Activated CD4-positive, alpha-beta T cell treated with anti-CD3 and anti-CD28 coated beads for 36 hours (primary cell): ENCODE measurements at regions not wholly inside any gene's neighbourhood (a gene's known extent, or its start where the extent isn't known, plus 50 kb on each side); places are given as distances from the start of the nearest gene placed in this dataset.

Experiments used
- ATAC-seq: fragments of 200-7000 bp; cut with Tn5 transposase; one replicate; pipeline ENCODE4 v1.10.0; 2021; ENCODE audit warnings: mild to moderate bottlenecking, moderate library complexity
- CTCF ChIA-PET: fragments of 350-600 bp; sonication (Branson Sonifier 250); formaldehyde crosslinking; loops from one replicate; lab custom pipeline; 2021; ENCODE audit warnings: antibody characterized with exemption; lab: Charles Lee
- POLR2A ChIA-PET: fragments of 350-600 bp; sonication (Branson Sonifier 250); formaldehyde crosslinking; loops from one replicate; lab custom pipeline; 2021; ENCODE audit warnings: antibody characterized with exemption, inconsistent platforms; lab: Charles Lee
- DNase-seq: peaks from one replicate; pipeline ENCODE4 v3.0.0-alpha.2; 2020
- H3K27ac Mint-ChIP-seq: one replicate; pipeline ENCODE4 v1.8.0; 2021; ENCODE audit warnings: mixed read lengths
- H3K27me3 Mint-ChIP-seq: one replicate; pipeline ENCODE4 v1.8.0; 2021; ENCODE audit warnings: mixed read lengths
- H3K36me3 Mint-ChIP-seq: one replicate; pipeline ENCODE4 v1.8.0; 2021; ENCODE audit warnings: low read depth, mixed read lengths
- H3K4me1 Mint-ChIP-seq: one replicate; pipeline ENCODE4 v1.8.0; 2021; ENCODE audit warnings: mixed read lengths
- H3K4me3 Mint-ChIP-seq: one replicate; pipeline ENCODE4 v1.8.0; 2021; ENCODE audit warnings: mild to moderate bottlenecking, moderate library complexity, mixed read lengths
- H3K9me3 Mint-ChIP-seq: one replicate; pipeline ENCODE4 v1.8.0; 2021; ENCODE audit warnings: low read depth, mixed read lengths
- intact Hi-C, 2 experiments: fragments of 100-400 bp; cut with DNase I in 1 of 2; cut with micrococcal nuclease in 1 of 2; formaldehyde crosslinking; loops; one replicate each; pipeline versions ENCODE4 v1.14.2 to v1.15.1; 2022 to 2024; cut with DNase I, micrococcal nuclease

GRCh38 chr3:116969646-116970045, 260.1 kb downstream of the TUSC7 start:
- Mint-ChIP-seq H3K36me3 (no peaks in the 10 kb centered on the region), H3K27ac (no peak overlapping the region), H3K9me3 (no peaks in the 10 kb centered on the region), H3K4me3 (no peak overlapping the region), H3K27me3 (no peaks in the 10 kb centered on the region), H3K4me1 (no peaks in the 10 kb centered on the region)
- POLR2A ChIA-PET = no interaction called here
- no peak for DNase-seq
- no peak for ATAC-seq
- intact Hi-C loops = no loop called here
- CTCF ChIA-PET = no interaction called here

DNA sequence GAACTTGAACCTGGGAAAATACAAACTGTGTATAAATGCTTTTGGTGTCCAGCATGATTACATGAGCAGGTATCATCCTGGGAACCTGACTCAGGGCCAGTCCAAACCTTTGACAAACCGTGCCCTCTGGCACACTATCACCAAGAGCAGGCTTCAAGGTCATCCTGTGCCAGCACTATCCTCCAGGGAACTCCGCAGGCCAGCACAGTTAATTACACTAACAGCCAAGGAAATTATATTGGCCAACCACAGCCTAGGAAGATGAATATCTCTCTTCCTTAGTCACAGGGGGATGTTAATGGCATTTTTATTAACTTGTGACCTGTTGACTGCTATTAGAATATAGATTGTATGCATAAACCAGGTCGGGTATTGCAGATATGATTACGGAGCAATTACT, 262.0 kb downstream of the TUSC7 start:
- no peaks in the 10 kb centered on the region for H3K27me3 Mint-ChIP-seq

DNA sequence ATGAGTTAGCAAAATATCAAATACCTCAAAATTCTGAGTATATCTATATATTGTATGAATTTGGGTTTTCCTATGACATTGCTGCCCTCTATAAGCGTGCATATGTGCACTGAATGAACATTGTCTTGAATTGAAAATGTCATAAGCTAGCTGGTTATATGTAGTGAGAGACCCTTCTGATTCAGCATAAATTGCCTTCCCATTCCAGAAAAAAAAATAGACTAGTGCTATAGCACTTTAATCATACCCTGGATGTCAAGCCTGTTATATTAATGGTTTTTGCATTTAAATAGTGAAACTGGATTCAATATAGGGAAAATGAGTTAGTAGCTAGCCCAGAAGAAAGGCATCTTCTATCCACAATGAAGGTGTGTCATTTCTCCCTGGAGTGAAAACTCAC, 265.1 kb downstream of the TUSC7 start:
- no peak overlapping the region for H3K4me3 Mint-ChIP-seq
- H3K27ac Mint-ChIP-seq = no peak overlapping the region
- H3K4me1 Mint-ChIP-seq = no peaks in the 10 kb centered on the region
- H3K36me3 Mint-ChIP-seq = no peaks in the 10 kb centered on the region
- no peaks in the 10 kb centered on the region for H3K27me3 Mint-ChIP-seq
- DNase-seq = no peak
- intact Hi-C loops = no loop called here
- CTCF ChIA-PET = no interaction called here
- ATAC-seq = no peak
- POLR2A ChIA-PET = interaction anchor here (0.6 kb wide), 1 partner anchor 385 kb away, joined by 3 read pairs; no protein-coding TSS in a partner anchor
- peaks cover 2% of the 10 kb centered on the region for H3K9me3 Mint-ChIP-seq

More for the DNA sequence above, 262.0 kb downstream of the TUSC7 start:
- no peak overlapping the region for H3K27ac Mint-ChIP-seq
- POLR2A ChIA-PET = no interaction called here
- no peaks in the 10 kb centered on the region for H3K36me3 Mint-ChIP-seq
- no peak for DNase-seq
- intact Hi-C loops = no loop called here
- H3K4me3 Mint-ChIP-seq = no peak overlapping the region
- CTCF ChIA-PET = no interaction called here
- no peaks in the 10 kb centered on the region for H3K9me3 Mint-ChIP-seq
- no peaks in the 10 kb centered on the region for H3K4me1 Mint-ChIP-seq
- no peak for ATAC-seq

GRCh38 chr3:116977441-116977840, 267.9 kb downstream of the TUSC7 start:
- CTCF ChIA-PET = no interaction called here
- Mint-ChIP-seq H3K27ac (no peak overlapping the region), H3K4me1 (no peaks in the 10 kb centered on the region), H3K36me3 (no peaks in the 10 kb centered on the region), H3K9me3 (peaks cover 2% of the 10 kb centered on the region), H3K4me3 (no peak overlapping the region), H3K27me3 (no peaks in the 10 kb centered on the region)
- intact Hi-C loops = no loop called here
- ATAC-seq (no peak), DNase-seq (no peak)
- POLR2A ChIA-PET = no interaction called here

DNA sequence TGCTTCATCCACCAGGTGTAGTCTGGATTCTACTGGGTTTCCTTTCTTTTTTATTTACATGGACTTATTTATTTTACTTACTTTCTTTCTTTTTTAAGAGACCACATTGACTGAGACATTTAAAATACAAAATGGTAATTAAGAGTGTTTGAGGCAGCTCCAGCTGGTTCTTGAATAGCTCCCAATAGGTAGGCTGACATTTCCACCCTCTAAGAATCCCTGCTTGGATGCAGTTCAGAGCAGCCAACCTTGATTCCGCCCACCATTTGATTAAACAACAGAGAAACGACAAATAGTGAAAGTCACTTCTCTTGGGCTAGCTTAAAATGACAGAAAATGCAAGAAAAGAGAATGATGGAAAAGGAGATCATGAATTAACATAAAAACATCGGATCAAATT, 270.5 kb downstream of the TUSC7 start:
- Mint-ChIP-seq H3K27me3 (no peaks in the 10 kb centered on the region), H3K9me3 (peaks cover 2% of the 10 kb centered on the region), H3K27ac (no peak overlapping the region), H3K4me1 (no peaks in the 10 kb centered on the region), H3K36me3 (no peaks in the 10 kb centered on the region), H3K4me3 (no peak overlapping the region)
- ATAC-seq = no peak
- POLR2A ChIA-PET = no interaction called here
- DNase-seq = no peak
- CTCF ChIA-PET = no interaction called here
- intact Hi-C loops = no loop called here

DNA sequence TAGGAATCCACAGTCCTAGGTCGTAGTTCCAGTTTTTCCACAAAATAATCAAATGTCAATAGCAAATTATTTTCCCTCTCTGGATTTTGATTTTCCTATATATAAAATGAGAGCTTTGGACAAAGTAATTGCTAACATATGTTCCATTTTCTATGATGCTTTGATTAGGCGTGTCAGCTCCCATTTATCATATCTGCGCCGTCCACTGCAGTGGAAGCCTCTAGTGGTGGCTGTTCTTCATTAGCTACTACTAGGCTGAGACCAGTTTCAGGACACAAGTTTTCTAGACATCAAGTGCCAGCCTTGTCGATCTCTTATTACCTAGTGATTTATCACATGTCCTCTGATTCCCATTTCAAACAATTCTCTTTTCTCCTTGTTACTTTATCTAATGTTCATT, 271.5 kb downstream of the TUSC7 start:
- POLR2A ChIA-PET = no interaction called here
- Mint-ChIP-seq H3K36me3 (no peaks in the 10 kb centered on the region), H3K4me1 (no peaks in the 10 kb centered on the region), H3K9me3 (peaks cover 4% of the 10 kb centered on the region), H3K4me3 (no peak overlapping the region), H3K27ac (no peak overlapping the region), H3K27me3 (no peaks in the 10 kb centered on the region)
- intact Hi-C loops = no loop called here
- no peak for DNase-seq
- ATAC-seq = no peak
- CTCF ChIA-PET = no interaction called here

GRCh38 chr3:116984301-116984700, 274.7 kb downstream of the TUSC7 start:
- Mint-ChIP-seq H3K4me1 (no peaks in the 10 kb centered on the region), H3K4me3 (no peak overlapping the region), H3K9me3 (peaks cover 2% of the 10 kb centered on the region), H3K36me3 (no peaks in the 10 kb centered on the region), H3K27ac (no peak overlapping the region), H3K27me3 (no peaks in the 10 kb centered on the region)
- CTCF ChIA-PET = no interaction called here
- ATAC-seq = no peak
- POLR2A ChIA-PET = no interaction called here
- no peak for DNase-seq
- intact Hi-C loops = no loop called here

DNA sequence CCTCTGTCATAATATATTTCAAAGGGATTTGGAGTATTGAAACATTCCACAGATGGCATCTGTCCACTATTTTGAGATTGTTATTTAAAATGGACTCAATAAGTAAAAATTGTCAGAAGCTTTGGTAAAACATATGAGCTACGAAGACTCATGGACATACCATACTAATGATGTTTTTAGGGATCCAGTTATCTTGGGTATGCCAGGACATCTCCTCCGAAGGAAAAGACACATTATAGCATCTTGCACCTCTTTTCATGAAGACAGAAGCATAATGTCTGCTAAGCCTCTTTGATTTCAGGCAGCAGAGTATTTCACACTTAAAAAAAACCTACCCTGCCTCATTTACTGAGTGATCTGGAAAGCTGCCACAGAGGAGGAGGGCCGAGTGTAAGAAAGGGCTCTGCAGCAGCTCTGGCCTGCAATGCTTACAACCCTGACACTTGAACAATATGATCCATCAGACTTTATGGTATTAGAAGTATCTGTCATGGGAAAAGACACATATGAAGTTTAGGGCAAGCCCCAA, 284.8 kb downstream of the TUSC7 start:
- ATAC-seq (no peak), DNase-seq (no peak)
- Mint-ChIP-seq H3K4me1 (no peaks in the 10 kb centered on the region), H3K9me3 (no peaks in the 10 kb centered on the region), H3K36me3 (no peaks in the 10 kb centered on the region), H3K4me3 (no peak overlapping the region), H3K27ac (no peak overlapping the region), H3K27me3 (no peaks in the 10 kb centered on the region)
- ChIA-PET CTCF (no interaction called here), POLR2A (no interaction called here)
- intact Hi-C loops = no loop called here

DNA sequence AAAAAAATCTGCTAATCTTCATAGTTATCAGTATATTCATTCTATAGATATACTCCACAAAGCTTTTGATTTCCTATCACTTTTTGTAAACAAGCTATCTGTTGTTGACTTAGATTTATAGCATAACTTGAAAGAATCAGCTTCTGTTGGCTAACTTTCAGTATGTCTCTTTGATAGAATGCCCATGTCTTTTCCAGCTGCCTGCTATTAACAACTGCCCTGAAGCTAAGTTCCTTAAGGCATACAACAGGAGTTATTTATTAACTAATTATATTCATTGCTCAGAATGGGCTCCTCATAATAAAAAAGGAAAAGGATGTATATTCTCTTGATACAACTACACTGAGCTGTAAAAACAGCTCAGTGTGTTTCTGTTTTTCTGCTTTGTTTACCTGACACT, 293.9 kb downstream of the TUSC7 start:
- H3K4me3 Mint-ChIP-seq = no peak overlapping the region
- H3K27ac Mint-ChIP-seq = no peak overlapping the region
- ChIA-PET POLR2A (no interaction called here), CTCF (no interaction called here)
- no peaks in the 10 kb centered on the region for H3K36me3 Mint-ChIP-seq
- no peak for DNase-seq
- no peaks in the 10 kb centered on the region for H3K9me3 Mint-ChIP-seq
- H3K27me3 Mint-ChIP-seq = no peaks in the 10 kb centered on the region
- intact Hi-C loops = no loop called here
- ATAC-seq = no peak
- H3K4me1 Mint-ChIP-seq = no peaks in the 10 kb centered on the region

DNA sequence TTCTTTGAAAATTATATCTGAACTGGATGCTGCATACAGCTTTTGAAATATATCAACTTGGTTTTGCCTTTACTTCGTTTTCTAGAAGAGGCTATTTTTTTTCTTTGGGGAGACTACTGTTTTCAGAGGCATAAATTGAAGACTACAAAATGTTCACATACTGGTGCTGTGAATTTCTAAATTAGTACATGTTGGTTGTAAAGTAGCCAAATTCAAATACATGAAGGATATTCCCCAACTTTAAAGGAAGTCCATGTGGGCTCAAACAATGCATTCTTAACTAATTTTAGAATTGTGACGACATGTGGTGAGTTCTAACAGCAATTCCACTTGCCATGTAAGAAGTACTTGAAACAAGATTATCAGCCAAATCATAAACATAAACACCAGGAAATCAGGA, 295.7 kb downstream of the TUSC7 start:
- Mint-ChIP-seq H3K36me3 (no peaks in the 10 kb centered on the region), H3K4me1 (no peaks in the 10 kb centered on the region), H3K4me3 (no peak overlapping the region), H3K27ac (no peak overlapping the region), H3K27me3 (no peaks in the 10 kb centered on the region), H3K9me3 (no peaks in the 10 kb centered on the region)
- ATAC-seq (no peak), DNase-seq (no peak)
- CTCF ChIA-PET = no interaction called here
- intact Hi-C loops = no loop called here
- POLR2A ChIA-PET = no interaction called here

DNA sequence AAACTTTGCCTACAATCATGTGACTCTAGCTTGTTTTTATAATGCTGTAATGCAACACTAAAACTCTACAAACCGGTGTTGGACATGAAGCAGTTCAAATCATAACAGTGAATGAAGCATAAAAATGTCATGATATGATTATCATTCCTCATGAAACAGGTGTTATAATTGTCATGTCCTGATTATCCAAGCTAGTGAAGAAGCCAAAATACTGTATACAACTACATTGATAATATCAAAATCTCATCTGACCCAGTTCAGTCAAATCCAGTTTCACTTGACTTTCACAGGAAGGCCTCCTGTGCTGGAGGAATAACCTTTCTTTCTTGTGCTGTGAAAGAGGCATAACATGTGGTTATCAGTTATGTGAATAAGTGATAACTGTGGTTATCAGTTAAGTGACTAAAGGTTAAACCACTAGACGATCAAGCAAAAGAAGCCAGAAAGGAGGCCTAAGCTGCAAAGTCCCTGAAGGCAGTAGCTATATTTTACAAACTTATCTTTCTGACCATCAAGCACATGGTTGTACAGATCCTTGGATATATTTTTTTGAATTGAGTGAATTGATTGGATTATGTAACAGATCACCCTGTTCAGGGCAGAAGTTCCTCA, 296.4 kb downstream of the TUSC7 start:
- Mint-ChIP-seq H3K9me3 (no peaks in the 10 kb centered on the region), H3K27me3 (no peaks in the 10 kb centered on the region), H3K4me3 (no peak overlapping the region), H3K36me3 (no peaks in the 10 kb centered on the region), H3K4me1 (no peaks in the 10 kb centered on the region), H3K27ac (no peak overlapping the region)
- DNase-seq (no peak), ATAC-seq (no peak)
- intact Hi-C loops = no loop called here
- CTCF ChIA-PET = no interaction called here
- POLR2A ChIA-PET = no interaction called here

DNA sequence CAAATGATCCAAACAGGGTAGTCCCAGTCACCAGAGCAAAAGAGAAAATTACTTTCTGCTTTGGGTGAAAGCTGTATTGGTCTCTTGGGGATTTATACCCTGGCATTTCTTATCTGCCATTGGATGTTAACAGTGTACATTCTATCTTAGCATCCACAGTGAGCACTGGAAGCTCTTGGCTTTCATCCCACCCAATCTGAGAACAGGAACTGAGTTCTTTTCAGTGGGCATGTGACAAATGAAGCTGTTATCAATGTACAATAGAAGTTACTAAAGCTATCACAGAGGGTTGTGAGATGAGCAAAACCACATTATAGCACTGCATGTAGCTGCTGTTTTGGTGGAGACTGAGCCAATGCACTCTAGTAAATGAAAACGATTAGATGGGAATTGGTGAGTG, 300.7 kb downstream of the TUSC7 start:
- Mint-ChIP-seq H3K36me3 (no peaks in the 10 kb centered on the region), H3K4me1 (no peaks in the 10 kb centered on the region), H3K27me3 (no peaks in the 10 kb centered on the region), H3K4me3 (no peak overlapping the region), H3K27ac (no peak overlapping the region), H3K9me3 (no peaks in the 10 kb centered on the region)
- ChIA-PET POLR2A (no interaction called here), CTCF (no interaction called here)
- ATAC-seq (no peak), DNase-seq (no peak)
- intact Hi-C loops = no loop called here
